Neuronal stem cell (in vitro differentiated cells): ENCODE measurements at regions not wholly inside any gene's neighbourhood (a gene's known extent, or its start where the extent isn't known, plus 50 kb on each side); places are given as distances from the start of the nearest gene placed in this dataset.
A peak's percentile ranks its signal among the peaks of the same experiment; 100 is the strongest.

Experiments
- DNase-seq: peaks from one replicate; pipeline ENCODE4 v3.0.0-alpha.2; 2013; ENCODE audit warnings: low spot score
- H2AFZ ChIP-seq: one replicate; pipeline ENCODE4 v1.6.1; 2013; ENCODE audit warnings: mild to moderate bottlenecking, low read length, inconsistent platforms
- H2AK5ac ChIP-seq: 2 replicates; pipeline ENCODE4 v1.6.1; 2013; ENCODE audit warnings: low read depth, mild to moderate bottlenecking, inconsistent platforms, low read length, moderate library complexity, mixed read lengths
- H2BK120ac ChIP-seq: 2 replicates; pipeline ENCODE4 v1.6.1; 2013; ENCODE audit warnings: low read depth, mild to moderate bottlenecking, inconsistent platforms, low read length, moderate library complexity, mixed read lengths
- H2BK12ac ChIP-seq: one replicate; pipeline ENCODE4 v1.6.1; 2013; ENCODE audit warnings: low read length, inconsistent platforms
- H2BK15ac ChIP-seq: 2 replicates; pipeline ENCODE4 v1.6.1; 2013; ENCODE audit warnings: mild to moderate bottlenecking, low read length, inconsistent platforms, mixed read lengths
- H2BK5ac ChIP-seq: one replicate; pipeline ENCODE4 v1.6.1; 2013; ENCODE audit warnings: inconsistent platforms, mild to moderate bottlenecking, low read length, moderate library complexity
- H3K14ac ChIP-seq: one replicate; pipeline ENCODE4 v1.6.1; 2013; ENCODE audit warnings: low read length, inconsistent platforms
- H3K18ac ChIP-seq: 2 replicates; pipeline ENCODE4 v1.6.1; 2013; ENCODE audit warnings: low read length, inconsistent platforms
- H3K23ac ChIP-seq: 2 replicates; pipeline ENCODE4 v1.6.1; 2013; ENCODE audit warnings: low read depth, mild to moderate bottlenecking, mixed read lengths, low read length, inconsistent platforms; ENCODE audit not compliant: poor library complexity
- H3K27ac ChIP-seq: replicated peaks from 3 replicates; pipeline ENCODE4 v1.5.1; 2013; ENCODE audit warnings: low read length, inconsistent platforms
- H3K27me3 ChIP-seq, 3 experiments: 2 replicates each; pipeline ENCODE4 v1.6.1; 2013; ENCODE audit warnings: low read length in 3 of 3, mild to moderate bottlenecking in 2 of 3, inconsistent platforms in 1 of 3, low read depth in 1 of 3, mixed read lengths in 1 of 3, moderate library complexity in 1 of 3; ENCODE audit not compliant: control insufficient read depth in 3 of 3, insufficient read depth in 3 of 3
- H3K36me3 ChIP-seq, 2 donors: replicated peaks in 1 of 2; 2 replicates each; pipeline ENCODE4 v1.6.1; 2013; ENCODE audit warnings: low read length in 2 of 2; ENCODE audit not compliant: control insufficient read depth in 2 of 2, insufficient read depth in 2 of 2
- H3K4ac ChIP-seq: 2 replicates; pipeline ENCODE4 v1.6.1; 2013; ENCODE audit warnings: inconsistent platforms, mild to moderate bottlenecking, low read length, moderate library complexity
- H3K4me1 ChIP-seq, 2 donors: 1 replicate in 1 of 2; 2 replicates in 1 of 2; pipeline ENCODE4 v1.6.1; 2013; ENCODE audit warnings: low read length in 2 of 2, low read depth in 1 of 2; ENCODE audit not compliant: control insufficient read depth in 2 of 2, insufficient read depth in 1 of 2
- H3K4me2 ChIP-seq: one replicate; pipeline ENCODE4 v1.6.1; 2013; ENCODE audit warnings: mild to moderate bottlenecking, low read length, inconsistent platforms; ENCODE audit not compliant: insufficient read depth, poor library complexity, severe bottlenecking
- H3K4me3 ChIP-seq, 2 donors: 2 replicates each; pipeline ENCODE4 v1.5.1; 2013; ENCODE audit warnings: low read length in 2 of 2, mild to moderate bottlenecking in 2 of 2, inconsistent platforms in 1 of 2, moderate library complexity in 1 of 2
- H3K79me1 ChIP-seq: one replicate; pipeline ENCODE4 v1.6.1; 2013; ENCODE audit warnings: low read depth, mild to moderate bottlenecking, inconsistent platforms, low read length, moderate library complexity
- H3K9ac ChIP-seq: one replicate; pipeline ENCODE4 v1.6.1; 2013; ENCODE audit warnings: mild to moderate bottlenecking, low read depth, low read length, inconsistent platforms; ENCODE audit not compliant: poor library complexity
- H3K9me3 ChIP-seq, 2 donors: replicated peaks in 1 of 2; 2 replicates each; pipeline versions ENCODE3 to v1.6.1; 2013; ENCODE audit warnings: low read length in 2 of 2, mild to moderate bottlenecking in 2 of 2, inconsistent platforms in 1 of 2, low read depth in 1 of 2, mixed read lengths in 1 of 2, moderate library complexity in 1 of 2; ENCODE audit not compliant: control insufficient read depth in 2 of 2, insufficient read depth in 1 of 2
- H4K8ac ChIP-seq: one replicate; pipeline ENCODE4 v1.6.1; 2013; ENCODE audit warnings: low read depth, mild to moderate bottlenecking, inconsistent platforms, low read length, moderate library complexity
- H4K91ac ChIP-seq: one replicate; pipeline ENCODE4 v1.6.1; 2013; ENCODE audit warnings: low read length, low read depth, mild to moderate bottlenecking, inconsistent platforms; ENCODE audit not compliant: poor library complexity
- WGBS, 2 donors: extraction: QIAGEN DNeasy Blood & Tissue Kit; methylation state at CpG; one replicate each; pipeline ENCODE4 v1.1.7; 2013; ENCODE audit warnings: missing lambda C conversion rate in 2 of 2, mixed read lengths in 1 of 2; ENCODE audit not compliant: insufficient read length in 2 of 2, insufficient replicate concordance in 1 of 2; ENCODE audit errors: extremely low coverage in 2 of 2; 5-methylcytosine and 5-hydroxymethylcytosine counted together

DNA sequence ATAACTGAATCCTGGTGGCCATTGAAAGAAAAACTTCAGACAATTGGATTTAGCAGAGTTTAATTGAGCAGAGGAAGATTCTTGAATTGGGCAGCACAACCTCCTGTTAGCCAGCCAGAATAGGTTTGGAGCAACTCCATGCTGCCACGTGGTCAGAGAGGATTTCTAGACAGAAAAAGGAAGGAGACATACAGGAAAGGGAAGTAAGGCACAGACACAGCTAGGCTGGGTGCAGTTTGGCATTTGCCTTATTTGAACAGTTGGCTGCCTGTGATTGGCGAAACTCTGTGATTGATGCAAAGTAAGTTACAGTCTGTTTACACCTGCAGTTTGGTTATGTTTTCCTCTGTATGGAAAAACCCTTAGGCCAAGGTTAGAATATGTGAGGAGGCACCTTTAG lies 85.8 kb upstream of the SPATA13 start:
- Histone ChIP-seq H3K9me3 (no peaks in the 10 kb centered on the region), H2BK12ac (no peak overlapping the region), H3K14ac (no peak overlapping the region), H3K9ac (no peak overlapping the region), H3K79me1 (no peaks in the 10 kb centered on the region), H4K8ac (no peak overlapping the region), H2BK5ac (no peak overlapping the region), H3K27ac (no peak overlapping the region), H3K23ac (no peak overlapping the region), H3K27me3 (no peaks in the 10 kb centered on the region), H3K18ac (no peak overlapping the region), H3K4ac (no peak overlapping the region), H3K4me2 (no peak overlapping the region), H3K4me1 (peaks cover 11 to 16% of the 10 kb centered on the region in 2 donors), H2AK5ac (no peak overlapping the region), H2BK15ac (no peak overlapping the region), H2BK120ac (no peak overlapping the region), H2AFZ (no peak overlapping the region), H4K91ac (no peak overlapping the region), H3K4me3 (no peak overlapping the region), H3K36me3 (no peaks in the 10 kb centered on the region)
- no CpG with 5 or more reads among the region's 2 CpGs for WGBS, 2 donors
- no peak for DNase-seq

DNA sequence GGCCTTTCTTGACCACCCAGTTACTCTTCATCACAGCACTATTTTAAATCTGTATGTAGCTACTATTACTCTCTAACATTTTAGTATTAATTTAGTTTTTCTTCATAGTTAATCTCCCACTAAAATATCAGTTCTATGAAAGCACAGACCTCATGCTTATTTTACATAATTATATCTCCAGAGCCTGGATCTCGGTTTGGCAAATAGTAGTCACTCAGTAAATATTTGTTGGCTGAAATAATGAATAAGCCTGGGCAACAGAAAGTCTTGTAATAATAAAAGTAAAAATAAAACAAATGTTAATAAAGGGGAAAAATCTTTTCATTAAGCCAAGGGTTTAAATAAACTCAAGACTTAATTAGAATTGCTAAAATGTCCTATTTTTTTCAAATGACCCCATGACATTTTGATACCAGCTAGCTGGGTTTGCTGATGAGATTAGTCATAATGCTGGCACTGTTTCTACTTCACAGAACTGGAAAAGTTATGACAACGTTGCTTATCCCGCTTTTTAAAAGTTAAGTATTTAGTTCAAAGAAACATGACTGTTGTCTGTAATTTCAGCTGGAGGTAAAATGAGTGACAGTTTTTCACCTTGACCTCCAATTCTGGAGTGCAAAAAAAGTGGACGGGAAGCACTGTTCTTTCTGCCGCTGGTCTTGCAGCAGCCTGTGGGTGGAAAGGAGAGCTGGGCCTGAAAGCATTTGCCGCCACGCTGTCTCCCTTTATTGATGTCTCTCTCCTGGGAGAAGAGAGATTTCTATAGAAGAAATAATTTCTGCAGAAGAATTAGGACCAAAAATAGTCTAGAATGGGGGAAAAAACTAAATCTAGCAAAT lies 85.2 kb upstream of the SPATA13 start:
- Histone ChIP-seq H3K4me1 (peaks cover 15 to 22% of the 10 kb centered on the region in 2 donors), H2BK5ac (no peak overlapping the region), H3K9ac (no peak overlapping the region), H3K4me3 (no peak overlapping the region), H3K79me1 (no peaks in the 10 kb centered on the region), H3K18ac (no peak overlapping the region), H3K4ac (no peak overlapping the region), H2BK12ac (no peak overlapping the region), H3K9me3 (no peaks in the 10 kb centered on the region), H3K27ac (no peak overlapping the region), H4K91ac (no peak overlapping the region), H3K36me3 (no peaks in the 10 kb centered on the region), H3K27me3 (no peaks in the 10 kb centered on the region), H3K14ac (no peak overlapping the region), H3K23ac (no peak overlapping the region), H2AFZ (peak overlapping the region; percentile 15), H3K4me2 (no peak overlapping the region), H2AK5ac (no peak overlapping the region), H4K8ac (no peak overlapping the region), H2BK120ac (no peak overlapping the region), H2BK15ac (no peak overlapping the region)
- no CpG with 5 or more reads among the region's 7 CpGs for WGBS, 2 donors
- no peak for DNase-seq

DNA sequence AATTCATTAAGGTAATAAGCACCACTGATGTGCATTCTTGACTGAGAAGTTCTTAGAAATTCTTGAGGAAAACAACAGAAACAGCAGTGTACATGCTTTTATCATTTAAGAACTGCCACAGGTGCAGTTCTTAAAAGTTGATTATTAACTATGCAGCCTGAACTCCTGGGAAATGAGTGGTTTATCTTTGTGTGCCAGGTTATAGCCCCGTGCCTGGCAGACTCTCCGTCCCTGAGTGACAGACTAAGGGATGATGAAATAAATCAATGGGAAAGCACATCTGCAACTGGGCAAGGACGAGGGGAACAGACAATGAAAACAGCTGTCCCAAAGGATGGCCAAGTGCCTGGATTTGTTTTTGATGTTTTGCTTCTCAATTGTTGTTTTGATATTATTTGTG lies 84.4 kb upstream of the SPATA13 start:
- no peak overlapping the region for H3K14ac ChIP-seq
- H3K18ac ChIP-seq: no peak overlapping the region
- no peak overlapping the region for H2BK15ac ChIP-seq
- H3K79me1 ChIP-seq: no peaks in the 10 kb centered on the region
- no CpG with 5 or more reads among the region's 3 CpGs for WGBS, 2 donors
- H2BK12ac ChIP-seq: no peak overlapping the region
- no peak overlapping the region for H3K23ac ChIP-seq
- no peaks in the 10 kb centered on the region for H3K27me3 ChIP-seq
- no peak overlapping the region for H2AK5ac ChIP-seq
- H3K4me3 ChIP-seq: no peak overlapping the region
- H2AFZ ChIP-seq: peak overlapping the region; percentile 15
- H4K91ac ChIP-seq: no peak overlapping the region
- no peak overlapping the region for H4K8ac ChIP-seq
- no peak overlapping the region for H2BK5ac ChIP-seq
- H3K27ac ChIP-seq: no peak overlapping the region
- no peak overlapping the region for H3K4ac ChIP-seq
- no peak for DNase-seq
- no peak overlapping the region for H3K9ac ChIP-seq
- H2BK120ac ChIP-seq: no peak overlapping the region
- H3K4me2 ChIP-seq: no peak overlapping the region
- no peaks in the 10 kb centered on the region for H3K36me3 ChIP-seq
- peaks cover 17 to 28% of the 10 kb centered on the region in 2 donors for H3K4me1 ChIP-seq
- H3K9me3 ChIP-seq: no peaks in the 10 kb centered on the region

DNA sequence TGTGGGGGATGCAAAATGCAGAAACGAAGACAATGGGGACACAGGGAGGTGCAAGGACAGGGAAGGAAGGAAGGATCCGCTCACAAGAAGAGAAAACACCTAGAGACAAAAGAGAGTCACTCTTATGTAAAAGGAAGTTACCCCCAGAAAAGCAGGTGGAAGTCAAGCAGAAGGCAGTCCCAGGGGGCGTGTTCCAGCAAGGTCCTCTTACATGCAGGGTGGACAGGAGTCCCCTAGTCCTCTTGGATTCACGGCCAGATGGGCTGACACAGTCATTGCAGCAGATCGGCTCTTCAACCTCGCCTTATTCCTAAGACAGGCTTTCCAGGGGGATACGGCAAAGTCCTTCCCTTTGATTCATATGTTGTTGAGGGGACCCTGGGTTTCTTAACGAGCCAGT lies 83.9 kb upstream of the SPATA13 start:
- Histone ChIP-seq H4K91ac (peak overlapping the region; percentile 1), H3K14ac (no peak overlapping the region), H2BK15ac (no peak overlapping the region), H2AFZ (no peak overlapping the region), H2BK120ac (no peak overlapping the region), H2BK12ac (no peak overlapping the region), H3K4me1 (peaks cover 17 to 28% of the 10 kb centered on the region in 2 donors), H3K23ac (no peak overlapping the region), H3K36me3 (no peaks in the 10 kb centered on the region), H3K4ac (no peak overlapping the region), H3K27ac (no peak overlapping the region), H3K9me3 (no peaks in the 10 kb centered on the region), H2AK5ac (no peak overlapping the region), H4K8ac (no peak overlapping the region), H3K27me3 (no peaks in the 10 kb centered on the region), H3K4me3 (no peak overlapping the region), H3K9ac (no peak overlapping the region), H3K4me2 (no peak overlapping the region), H3K79me1 (no peaks in the 10 kb centered on the region), H3K18ac (no peak overlapping the region), H2BK5ac (no peak overlapping the region)
- WGBS, 2 donors: no CpG with 5 or more reads among the region's 8 CpGs
- no peak for DNase-seq
